DND-41 (cell line): ENCODE measurements at regions not wholly inside any gene's neighbourhood (a gene's known extent, or its start where the extent isn't known, plus 50 kb on each side); places are given as distances from the start of the nearest gene placed in this dataset.

Source experiments
- EZH2 ChIP-seq: IDR thresholded peaks from 3 replicates; pipeline ENCODE4 v1.6.1; 2012; ENCODE audit warnings: borderline replicate concordance, low read depth, mild to moderate bottlenecking, moderate library complexity, low read length, inconsistent platforms; ENCODE audit not compliant: severe bottlenecking
- TF ChIP-seq, protein P1 (sequence below): IDR thresholded peaks from 2 replicates; pipeline ENCODE4 v1.5.1; 2012; ENCODE audit warnings: borderline replicate concordance, low read length, moderate library complexity, mild to moderate bottlenecking; ENCODE audit not compliant: poor library complexity, severe bottlenecking; ENCODE audit errors: extremely low read depth

DNA sequence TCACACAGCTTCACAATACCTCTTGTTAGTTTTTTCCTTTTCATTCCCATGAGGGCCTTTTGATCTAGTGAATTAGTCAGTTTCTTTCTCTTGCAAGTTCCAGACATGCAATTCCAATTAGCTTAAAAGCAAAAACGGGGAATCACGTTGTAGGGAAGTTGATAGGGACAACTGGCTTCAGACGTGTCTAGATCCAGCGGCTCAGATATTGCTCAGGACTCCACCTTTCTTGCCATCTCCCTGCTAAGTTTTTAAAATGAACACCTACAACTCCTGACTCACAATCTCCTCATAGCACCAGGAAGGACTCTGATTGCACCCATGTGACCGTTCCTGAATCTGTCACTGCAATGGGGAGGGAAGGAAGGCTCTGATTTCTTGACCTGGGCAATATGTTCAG is 63.8 kb upstream of the ARHGAP29 start:
- TF ChIP-seq, protein P1, sequence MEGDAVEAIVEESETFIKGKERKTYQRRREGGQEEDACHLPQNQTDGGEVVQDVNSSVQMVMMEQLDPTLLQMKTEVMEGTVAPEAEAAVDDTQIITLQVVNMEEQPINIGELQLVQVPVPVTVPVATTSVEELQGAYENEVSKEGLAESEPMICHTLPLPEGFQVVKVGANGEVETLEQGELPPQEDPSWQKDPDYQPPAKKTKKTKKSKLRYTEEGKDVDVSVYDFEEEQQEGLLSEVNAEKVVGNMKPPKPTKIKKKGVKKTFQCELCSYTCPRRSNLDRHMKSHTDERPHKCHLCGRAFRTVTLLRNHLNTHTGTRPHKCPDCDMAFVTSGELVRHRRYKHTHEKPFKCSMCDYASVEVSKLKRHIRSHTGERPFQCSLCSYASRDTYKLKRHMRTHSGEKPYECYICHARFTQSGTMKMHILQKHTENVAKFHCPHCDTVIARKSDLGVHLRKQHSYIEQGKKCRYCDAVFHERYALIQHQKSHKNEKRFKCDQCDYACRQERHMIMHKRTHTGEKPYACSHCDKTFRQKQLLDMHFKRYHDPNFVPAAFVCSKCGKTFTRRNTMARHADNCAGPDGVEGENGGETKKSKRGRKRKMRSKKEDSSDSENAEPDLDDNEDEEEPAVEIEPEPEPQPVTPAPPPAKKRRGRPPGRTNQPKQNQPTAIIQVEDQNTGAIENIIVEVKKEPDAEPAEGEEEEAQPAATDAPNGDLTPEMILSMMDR = no peak
- TF ChIP-seq EZH2 = no peak
